ENCODE measurements at regions not wholly inside any gene's neighbourhood (a gene's known extent, or its start where the extent isn't known, plus 50 kb on each side); places are given as distances from the start of the nearest gene placed in this dataset.

DNA sequence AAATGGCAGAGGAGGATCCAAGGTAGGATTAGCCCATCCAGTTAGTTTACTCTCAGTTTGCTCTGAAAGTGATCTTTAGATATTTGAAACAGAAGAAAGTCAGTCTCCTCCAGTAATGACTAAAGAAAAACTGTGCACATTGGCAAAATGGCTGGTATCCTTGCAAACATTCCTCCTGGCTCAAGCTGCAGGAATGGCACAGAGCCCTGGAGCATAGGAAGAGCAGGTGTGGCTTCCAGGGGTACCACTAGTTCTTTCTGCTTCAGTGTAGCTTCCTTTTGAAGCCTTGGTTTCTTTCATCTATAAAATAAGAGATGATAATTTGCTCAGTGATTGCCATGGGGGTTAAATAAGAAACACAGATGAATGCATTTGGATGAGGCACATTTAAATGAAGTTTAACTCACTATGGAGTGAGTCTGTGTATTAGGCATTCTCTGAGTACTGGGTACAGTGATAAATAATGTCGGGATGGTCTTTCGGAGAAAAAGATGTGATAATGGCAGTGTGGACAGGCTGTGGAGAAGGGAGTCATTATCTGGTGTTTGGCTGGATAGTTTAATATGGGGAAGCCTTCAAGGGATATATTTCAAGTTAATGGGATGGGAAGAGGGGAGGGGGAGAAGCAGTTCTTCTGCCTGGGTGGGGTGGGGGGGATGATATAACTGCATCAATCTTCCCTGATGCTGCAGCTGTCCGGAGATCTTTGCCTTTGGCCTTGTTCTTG is 217.3 kb upstream of the KLF4 start:
- no peak overlapping the region for H3K4me3 ChIP-seq (replicated peaks in 1 of 2; ENCODE audit: low read depth in 1 of 2, low read length in 2 of 2)
- H2AFZ ChIP-seq (ENCODE audit: low read depth, low read length, poor library complexity, severe bottlenecking), result peak overlapping the region; percentile 9
- H3K27me3 ChIP-seq (ENCODE audit: insufficient read depth, low read length), result no peaks in the 10 kb centered on the region
- no peak for DNase-seq (ENCODE audit: low read depth, low spot score)
- no peaks in the 10 kb centered on the region for H3K9me3 ChIP-seq (ENCODE audit: control insufficient read depth in 1 of 2, insufficient read depth in 1 of 2, low read depth in 1 of 2, low read length in 2 of 2)
- peaks cover 8 to 24% of the 10 kb centered on the region in 2 experiments for H3K4me1 ChIP-seq (ENCODE audit: control insufficient read depth in 1 of 2, insufficient read depth in 2 of 2, low read length in 2 of 2)
- no peaks in the 10 kb centered on the region for H3K9me2 ChIP-seq (ENCODE audit: insufficient read depth)
- no peak overlapping the region for H3K9ac ChIP-seq (ENCODE audit: low read length)
- no peaks in the 10 kb centered on the region for H4K20me1 ChIP-seq (ENCODE audit: insufficient read depth)
- no peak overlapping the region for H3K27ac ChIP-seq (ENCODE audit: low read depth, low read length)
- intact Hi-C loops (cut with micrococcal nuclease), result no loop called here
- no peak for TF ChIP-seq EGR1 (IDR thresholded peaks at IDR 0.05; ENCODE audit: low read depth)
- TF ChIP-seq, protein P1, sequence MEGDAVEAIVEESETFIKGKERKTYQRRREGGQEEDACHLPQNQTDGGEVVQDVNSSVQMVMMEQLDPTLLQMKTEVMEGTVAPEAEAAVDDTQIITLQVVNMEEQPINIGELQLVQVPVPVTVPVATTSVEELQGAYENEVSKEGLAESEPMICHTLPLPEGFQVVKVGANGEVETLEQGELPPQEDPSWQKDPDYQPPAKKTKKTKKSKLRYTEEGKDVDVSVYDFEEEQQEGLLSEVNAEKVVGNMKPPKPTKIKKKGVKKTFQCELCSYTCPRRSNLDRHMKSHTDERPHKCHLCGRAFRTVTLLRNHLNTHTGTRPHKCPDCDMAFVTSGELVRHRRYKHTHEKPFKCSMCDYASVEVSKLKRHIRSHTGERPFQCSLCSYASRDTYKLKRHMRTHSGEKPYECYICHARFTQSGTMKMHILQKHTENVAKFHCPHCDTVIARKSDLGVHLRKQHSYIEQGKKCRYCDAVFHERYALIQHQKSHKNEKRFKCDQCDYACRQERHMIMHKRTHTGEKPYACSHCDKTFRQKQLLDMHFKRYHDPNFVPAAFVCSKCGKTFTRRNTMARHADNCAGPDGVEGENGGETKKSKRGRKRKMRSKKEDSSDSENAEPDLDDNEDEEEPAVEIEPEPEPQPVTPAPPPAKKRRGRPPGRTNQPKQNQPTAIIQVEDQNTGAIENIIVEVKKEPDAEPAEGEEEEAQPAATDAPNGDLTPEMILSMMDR (IDR thresholded peaks at IDR 0.05 in 2 of 3, conservative IDR thresholded peaks at IDR 0.05 in 1 of 3; ENCODE audit: borderline replicate concordance in 1 of 3, insufficient read depth in 1 of 3, low read depth in 2 of 3, low read length in 2 of 3), result no peak
- TF ChIP-seq FOSL1 (IDR thresholded peaks at IDR 0.05; ENCODE audit: low read depth), result no peak
- TF ChIP-seq CBX3 (IDR thresholded peaks at IDR 0.05; ENCODE audit: low read depth), result no peak
- TF ChIP-seq YY1 (IDR thresholded peaks at IDR 0.05; ENCODE audit: extremely low read depth, insufficient replicate concordance, low read depth, low read length), result no peak
- TF ChIP-seq JUND (IDR thresholded peaks at IDR 0.05), result no peak
- TF ChIP-seq CEBPB (IDR thresholded peaks at IDR 0.05; ENCODE audit: low read depth), result no peak
- no peak for TF ChIP-seq SRF (IDR thresholded peaks at IDR 0.05; ENCODE audit: low read depth)
- TF ChIP-seq POLR2A (IDR thresholded peaks at IDR 0.05; ENCODE audit: borderline replicate concordance, extremely low read depth, insufficient read depth, insufficient read length), result no peak
- TF ChIP-seq SP1 (IDR thresholded peaks at IDR 0.05; ENCODE audit: low read depth), result no peak
- no peak for TF ChIP-seq ELF1 (IDR thresholded peaks at IDR 0.05; ENCODE audit: borderline replicate concordance, low read depth)
- TF ChIP-seq, protein P2, sequence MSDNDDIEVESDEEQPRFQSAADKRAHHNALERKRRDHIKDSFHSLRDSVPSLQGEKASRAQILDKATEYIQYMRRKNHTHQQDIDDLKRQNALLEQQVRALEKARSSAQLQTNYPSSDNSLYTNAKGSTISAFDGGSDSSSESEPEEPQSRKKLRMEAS (IDR thresholded peaks at IDR 0.05), result no peak
- TF ChIP-seq POLR2AphosphoS5 (IDR thresholded peaks at IDR 0.05; ENCODE audit: low read depth, low read length), result no peak
- TF ChIP-seq, protein P3, sequence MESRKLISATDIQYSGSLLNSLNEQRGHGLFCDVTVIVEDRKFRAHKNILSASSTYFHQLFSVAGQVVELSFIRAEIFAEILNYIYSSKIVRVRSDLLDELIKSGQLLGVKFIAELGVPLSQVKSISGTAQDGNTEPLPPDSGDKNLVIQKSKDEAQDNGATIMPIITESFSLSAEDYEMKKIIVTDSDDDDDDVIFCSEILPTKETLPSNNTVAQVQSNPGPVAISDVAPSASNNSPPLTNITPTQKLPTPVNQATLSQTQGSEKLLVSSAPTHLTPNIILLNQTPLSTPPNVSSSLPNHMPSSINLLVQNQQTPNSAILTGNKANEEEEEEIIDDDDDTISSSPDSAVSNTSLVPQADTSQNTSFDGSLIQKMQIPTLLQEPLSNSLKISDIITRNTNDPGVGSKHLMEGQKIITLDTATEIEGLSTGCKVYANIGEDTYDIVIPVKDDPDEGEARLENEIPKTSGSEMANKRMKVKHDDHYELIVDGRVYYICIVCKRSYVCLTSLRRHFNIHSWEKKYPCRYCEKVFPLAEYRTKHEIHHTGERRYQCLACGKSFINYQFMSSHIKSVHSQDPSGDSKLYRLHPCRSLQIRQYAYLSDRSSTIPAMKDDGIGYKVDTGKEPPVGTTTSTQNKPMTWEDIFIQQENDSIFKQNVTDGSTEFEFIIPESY (IDR thresholded peaks at IDR 0.05; ENCODE audit: extremely low read depth, insufficient replicate concordance, low read length), result no peak
- no peak for TF ChIP-seq EZH2phosphoT487 (IDR thresholded peaks at IDR 0.05; ENCODE audit: borderline replicate concordance)
- TF ChIP-seq, protein P4, sequence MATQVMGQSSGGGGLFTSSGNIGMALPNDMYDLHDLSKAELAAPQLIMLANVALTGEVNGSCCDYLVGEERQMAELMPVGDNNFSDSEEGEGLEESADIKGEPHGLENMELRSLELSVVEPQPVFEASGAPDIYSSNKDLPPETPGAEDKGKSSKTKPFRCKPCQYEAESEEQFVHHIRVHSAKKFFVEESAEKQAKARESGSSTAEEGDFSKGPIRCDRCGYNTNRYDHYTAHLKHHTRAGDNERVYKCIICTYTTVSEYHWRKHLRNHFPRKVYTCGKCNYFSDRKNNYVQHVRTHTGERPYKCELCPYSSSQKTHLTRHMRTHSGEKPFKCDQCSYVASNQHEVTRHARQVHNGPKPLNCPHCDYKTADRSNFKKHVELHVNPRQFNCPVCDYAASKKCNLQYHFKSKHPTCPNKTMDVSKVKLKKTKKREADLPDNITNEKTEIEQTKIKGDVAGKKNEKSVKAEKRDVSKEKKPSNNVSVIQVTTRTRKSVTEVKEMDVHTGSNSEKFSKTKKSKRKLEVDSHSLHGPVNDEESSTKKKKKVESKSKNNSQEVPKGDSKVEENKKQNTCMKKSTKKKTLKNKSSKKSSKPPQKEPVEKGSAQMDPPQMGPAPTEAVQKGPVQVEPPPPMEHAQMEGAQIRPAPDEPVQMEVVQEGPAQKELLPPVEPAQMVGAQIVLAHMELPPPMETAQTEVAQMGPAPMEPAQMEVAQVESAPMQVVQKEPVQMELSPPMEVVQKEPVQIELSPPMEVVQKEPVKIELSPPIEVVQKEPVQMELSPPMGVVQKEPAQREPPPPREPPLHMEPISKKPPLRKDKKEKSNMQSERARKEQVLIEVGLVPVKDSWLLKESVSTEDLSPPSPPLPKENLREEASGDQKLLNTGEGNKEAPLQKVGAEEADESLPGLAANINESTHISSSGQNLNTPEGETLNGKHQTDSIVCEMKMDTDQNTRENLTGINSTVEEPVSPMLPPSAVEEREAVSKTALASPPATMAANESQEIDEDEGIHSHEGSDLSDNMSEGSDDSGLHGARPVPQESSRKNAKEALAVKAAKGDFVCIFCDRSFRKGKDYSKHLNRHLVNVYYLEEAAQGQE (IDR thresholded peaks at IDR 0.05; ENCODE audit: low read depth), result no peak
- no peak for TF ChIP-seq ZNF274 (IDR thresholded peaks at IDR 0.05; ENCODE audit: low read depth, low read length)
- no peak for TF ChIP-seq SIN3A (IDR thresholded peaks at IDR 0.05; ENCODE audit: low read depth)
- TF ChIP-seq, protein P5, sequence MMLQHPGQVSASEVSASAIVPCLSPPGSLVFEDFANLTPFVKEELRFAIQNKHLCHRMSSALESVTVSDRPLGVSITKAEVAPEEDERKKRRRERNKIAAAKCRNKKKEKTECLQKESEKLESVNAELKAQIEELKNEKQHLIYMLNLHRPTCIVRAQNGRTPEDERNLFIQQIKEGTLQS (IDR thresholded peaks at IDR 0.05), result no peak
- RAD21 ChIA-PET (ENCODE audit: low non-redundant PET in 1 of 2, low total read pairs in 2 of 2, uncharacterized antibody in 2 of 2, unreplicated experiment in 2 of 2), result no interaction called here
- CTCF ChIA-PET, result no interaction called here
- no peaks in the 10 kb centered on the region for H3K79me2 ChIP-seq (ENCODE audit: insufficient read depth, low read length)
- POLR2A ChIA-PET, result no interaction called here
- ATAC-seq, result no peak
- no peaks in the 10 kb centered on the region for H3K36me3 ChIP-seq (ENCODE audit: control insufficient read depth in 1 of 2, insufficient read depth in 2 of 2, low read length in 2 of 2)
- no peak overlapping the region for H3K4me2 ChIP-seq (ENCODE audit: low read length)
- BruUV-seq (replicated peaks), result no TSS peak

Data from HCT116 (cell line).